RWPE2 (cell line): ENCODE measurements at regions not wholly inside any gene's neighbourhood (a gene's known extent, or its start where the extent isn't known, plus 50 kb on each side); places are given as distances from the start of the nearest gene placed in this dataset.

Experiments used
- ATAC-seq: fragments of 200-7000 bp; cut with Tn5 transposase; 3 replicates; pipeline ENCODE4 v1.9.1; 2021; ENCODE audit warnings: low read depth
- DNase-seq: peaks from one replicate; pipeline ENCODE4 v3.0.0-alpha.2; 2020; ENCODE audit warnings: low spot score
- H3K27ac ChIP-seq: fragments of 450-650 bp; 2 replicates; pipeline ENCODE4 v1.5.1; 2017; ENCODE audit warnings: mild to moderate bottlenecking; ENCODE audit not compliant: poor library complexity, severe bottlenecking
- H3K27me3 ChIP-seq: fragments of 250-450 bp; sonication (Bioruptor Pico); 2 replicates; pipeline ENCODE4 v1.5.1; 2021; ENCODE audit warnings: mild to moderate bottlenecking, moderate library complexity; ENCODE audit not compliant: insufficient read depth, poor library complexity, severe bottlenecking
- H3K36me3 ChIP-seq: fragments of 250-450 bp; sonication (Bioruptor Pico); 2 replicates; pipeline ENCODE4 v1.5.1; 2020; ENCODE audit warnings: low read depth, mild to moderate bottlenecking, moderate library complexity
- H3K4me1 ChIP-seq: fragments of 250-450 bp; sonication (Bioruptor Pico); 2 replicates; pipeline ENCODE4 v1.5.1; 2021; ENCODE audit warnings: mild to moderate bottlenecking, moderate library complexity; ENCODE audit not compliant: insufficient read depth, poor library complexity, severe bottlenecking
- H3K4me3 ChIP-seq: fragments of 250-450 bp; sonication (Bioruptor Pico); 2 replicates; pipeline ENCODE4 v1.5.1; 2021; ENCODE audit warnings: mild to moderate bottlenecking, moderate library complexity; ENCODE audit not compliant: severe bottlenecking
- H3K9me3 ChIP-seq: fragments of 250-450 bp; sonication (Bioruptor Pico); 2 replicates; pipeline ENCODE4 v1.5.1; 2021; ENCODE audit warnings: mild to moderate bottlenecking, moderate library complexity; ENCODE audit not compliant: severe bottlenecking
- CTCF ChIP-seq: fragments of 450-650 bp; IDR thresholded peaks from one replicate; pipeline ENCODE4 v1.5.1; 2017; ENCODE audit warnings: mild to moderate bottlenecking, moderate library complexity; ENCODE audit not compliant: poor library complexity, severe bottlenecking

- no peak overlapping the region for H3K4me3 ChIP-seq
- H3K4me1 ChIP-seq: peaks cover 28% of the 10 kb centered on the region
- no peak overlapping the region for H3K27ac ChIP-seq
- H3K36me3 ChIP-seq: no peaks in the 10 kb centered on the region
- H3K9me3 ChIP-seq: no peaks in the 10 kb centered on the region
- no peak for TF ChIP-seq CTCF
- no peak for DNase-seq
- ATAC-seq: no peak
- no peaks in the 10 kb centered on the region for H3K27me3 ChIP-seq
Observed at GRCh38 chr4:32133734-32134133, 1413.6 kb downstream of the PCDH7 start.

- peak overlapping the region; percentile 96 for H3K27ac ChIP-seq
- H3K27me3 ChIP-seq: no peaks in the 10 kb centered on the region
- TF ChIP-seq CTCF: no peak
- ATAC-seq (peak; percentile 63), DNase-seq (no peak)
- no peaks in the 10 kb centered on the region for H3K9me3 ChIP-seq
- no peak overlapping the region for H3K4me3 ChIP-seq
- peaks cover 36% of the 10 kb centered on the region for H3K4me1 ChIP-seq
- no peaks in the 10 kb centered on the region for H3K36me3 ChIP-seq
Observed at GRCh38 chr4:32135642-32136041, 1415.5 kb downstream of the PCDH7 start.

- H3K36me3 ChIP-seq: no peaks in the 10 kb centered on the region
- ATAC-seq (peak; percentile 86), DNase-seq (no peak)
- no peaks in the 10 kb centered on the region for H3K27me3 ChIP-seq
- no peaks in the 10 kb centered on the region for H3K9me3 ChIP-seq
- H3K27ac ChIP-seq: peak overlapping the region; percentile 96
- peaks cover 40% of the 10 kb centered on the region for H3K4me1 ChIP-seq
- H3K4me3 ChIP-seq: no peak overlapping the region
- peak; percentile 17 for TF ChIP-seq CTCF
Observed at GRCh38 chr4:32136081-32136787, 1416.1 kb downstream of the PCDH7 start.

DNA sequence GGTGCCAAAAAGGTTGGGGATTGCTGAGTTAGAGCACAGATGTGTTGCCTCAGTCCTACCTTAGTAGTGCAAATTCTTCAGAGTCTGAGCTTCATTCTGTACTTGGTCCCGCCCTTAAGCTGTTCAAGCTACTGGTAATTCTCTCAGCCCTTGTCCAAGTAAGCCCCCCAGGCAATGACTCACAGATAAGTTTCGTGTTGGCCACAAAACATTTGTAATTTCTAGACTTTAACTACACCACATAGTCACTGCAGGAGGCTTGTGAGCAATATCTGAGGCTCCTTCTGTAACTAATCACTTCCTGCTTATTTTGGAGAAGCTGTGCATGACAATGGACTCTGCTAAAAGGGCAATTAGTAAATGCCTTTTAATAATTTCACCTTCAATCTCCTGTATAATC, 1420.5 kb downstream of the PCDH7 start:
- DNase-seq (peak; percentile 85), ATAC-seq (peak; percentile 85)
- Histone ChIP-seq H3K27ac (peak overlapping the region; percentile 82), H3K4me1 (peaks cover 30% of the 10 kb centered on the region), H3K4me3 (no peak overlapping the region), H3K9me3 (no peaks in the 10 kb centered on the region), H3K36me3 (no peaks in the 10 kb centered on the region), H3K27me3 (no peaks in the 10 kb centered on the region)
- no peak for TF ChIP-seq CTCF

DNA sequence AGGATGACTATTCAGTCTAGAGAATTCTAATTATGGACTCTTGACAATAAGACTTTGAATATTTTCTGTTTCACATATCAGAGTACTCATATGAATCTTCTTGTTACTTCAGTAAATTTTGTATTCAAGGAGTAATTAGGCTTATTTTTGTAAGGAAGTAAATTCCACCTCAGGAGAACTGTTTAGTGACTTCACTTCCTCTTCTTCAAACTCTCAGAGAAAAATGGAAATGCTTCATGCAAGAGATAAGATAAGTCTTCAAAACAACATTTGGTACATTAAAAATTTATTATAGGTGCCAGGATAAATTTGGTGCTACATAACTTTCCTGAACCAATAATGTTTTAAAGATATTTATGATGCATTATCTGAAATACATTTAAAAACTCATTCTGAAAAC, 1421.9 kb downstream of the PCDH7 start:
- DNase-seq (no peak), ATAC-seq (no peak)
- Histone ChIP-seq H3K36me3 (no peaks in the 10 kb centered on the region), H3K9me3 (no peaks in the 10 kb centered on the region), H3K27me3 (no peaks in the 10 kb centered on the region), H3K4me3 (no peak overlapping the region), H3K4me1 (peaks cover 20% of the 10 kb centered on the region), H3K27ac (peak overlapping the region; percentile 82)
- TF ChIP-seq CTCF: no peak
